Stimulated activated CD4-positive, alpha-beta T cell treated with anti-CD3 and anti-CD28 coated beads, Interleukin-12 subunit alpha, Interleukin-12 subunit beta, amount 100 ng/mL, for 24 hours (primary cell): ENCODE measurements at regions not wholly inside any gene's neighbourhood (a gene's known extent, or its start where the extent isn't known, plus 50 kb on each side); places are given as distances from the start of the nearest gene placed in this dataset.
"Not testable (repeated sequence)": the region's sequence is repeated elsewhere in the genome, so short reads cannot be mapped to it uniquely, and the experiment has no call there.

ENCODE experiments used
- DNase-seq, 2 experiments: peaks; one replicate each; pipeline ENCODE4 v3.0.0-alpha.2; 2020; ENCODE audit warnings: low read depth in 2 of 2

GRCh38 chr1:67482733-67483482, 52.7 kb upstream of the SERBP1 start:
- no peak for DNase-seq

- no peak for DNase-seq
These were observed 54.3 kb upstream of the SERBP1 start for GRCh38 chr1:67484492-67484891.

GRCh38 chr1:67485046-67485811, 55.0 kb upstream of the SERBP1 start:
- DNase-seq, result no peak

- DNase-seq, result no peak
These were observed 59.4 kb upstream of the SERBP1 start for GRCh38 chr1:67489643-67490042.

GRCh38 chr1:67491280-67491679, 61.1 kb upstream of the SERBP1 start:
- no peak for DNase-seq

GRCh38 chr1:67493148-67493547, 62.9 kb upstream of the SERBP1 start:
- DNase-seq, result no peak

GRCh38 chr1:67495327-67495726, 65.1 kb upstream of the SERBP1 start:
- DNase-seq, result no peak

- no peak for DNase-seq
These were observed 66.1 kb upstream of the SERBP1 start for GRCh38 chr1:67496329-67496728.

GRCh38 chr1:67500413-67500959, 70.3 kb upstream of the SERBP1 start:
- peak; percentile 75 to 88 for DNase-seq

GRCh38 chr1:67503974-67504373, 73.8 kb upstream of the SERBP1 start:
- no peak for DNase-seq

GRCh38 chr1:67513392-67514294, 83.4 kb upstream of the SERBP1 start:
- DNase-seq, result not testable (repeated sequence)

- no peak for DNase-seq
These were observed 84.1 kb upstream of the SERBP1 start for GRCh38 chr1:67514300-67514699.

- DNase-seq, result no peak
These were observed 84.6 kb upstream of the SERBP1 start for GRCh38 chr1:67514786-67515185.

GRCh38 chr1:67515324-67516080, 85.3 kb upstream of the SERBP1 start:
- DNase-seq, result no peak

GRCh38 chr1:67517046-67517445, 86.8 kb upstream of the SERBP1 start:
- no peak for DNase-seq

GRCh38 chr1:67522001-67522441, 91.8 kb upstream of the SERBP1 start:
- no peak for DNase-seq

- no peak for DNase-seq
These were observed 92.6 kb upstream of the SERBP1 start for GRCh38 chr1:67522793-67523192.

GRCh38 chr1:67524143-67525052, 94.2 kb upstream of the SERBP1 start:
- no peak for DNase-seq

- no peak for DNase-seq
These were observed 95.0 kb upstream of the SERBP1 start for GRCh38 chr1:67525053-67525760.
